ENCODE measurements at regions not wholly inside any gene's neighbourhood (a gene's known extent, or its start where the extent isn't known, plus 50 kb on each side); places are given as distances from the start of the nearest gene placed in this dataset.

DNA sequence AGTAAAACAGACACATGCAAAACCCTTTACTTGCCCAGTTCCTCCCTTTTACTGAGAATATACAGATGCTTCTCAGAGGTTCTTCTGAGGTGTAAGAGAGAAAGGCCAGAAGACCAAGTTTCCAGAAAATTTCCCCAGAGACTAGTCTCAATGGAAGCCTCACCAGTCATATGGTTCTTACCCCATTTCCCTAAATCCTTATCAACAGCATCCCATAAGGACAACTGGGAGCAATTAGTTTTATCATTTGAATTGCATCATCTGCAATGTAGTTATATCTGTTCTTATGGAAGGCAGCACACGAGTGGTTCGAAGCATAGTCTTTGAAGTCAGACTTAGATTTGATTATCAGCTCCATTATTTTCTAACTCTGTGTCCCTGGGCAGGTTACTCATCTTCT is 203.6 kb upstream of the PPARGC1A start:
- TF ChIP-seq, protein P1, sequence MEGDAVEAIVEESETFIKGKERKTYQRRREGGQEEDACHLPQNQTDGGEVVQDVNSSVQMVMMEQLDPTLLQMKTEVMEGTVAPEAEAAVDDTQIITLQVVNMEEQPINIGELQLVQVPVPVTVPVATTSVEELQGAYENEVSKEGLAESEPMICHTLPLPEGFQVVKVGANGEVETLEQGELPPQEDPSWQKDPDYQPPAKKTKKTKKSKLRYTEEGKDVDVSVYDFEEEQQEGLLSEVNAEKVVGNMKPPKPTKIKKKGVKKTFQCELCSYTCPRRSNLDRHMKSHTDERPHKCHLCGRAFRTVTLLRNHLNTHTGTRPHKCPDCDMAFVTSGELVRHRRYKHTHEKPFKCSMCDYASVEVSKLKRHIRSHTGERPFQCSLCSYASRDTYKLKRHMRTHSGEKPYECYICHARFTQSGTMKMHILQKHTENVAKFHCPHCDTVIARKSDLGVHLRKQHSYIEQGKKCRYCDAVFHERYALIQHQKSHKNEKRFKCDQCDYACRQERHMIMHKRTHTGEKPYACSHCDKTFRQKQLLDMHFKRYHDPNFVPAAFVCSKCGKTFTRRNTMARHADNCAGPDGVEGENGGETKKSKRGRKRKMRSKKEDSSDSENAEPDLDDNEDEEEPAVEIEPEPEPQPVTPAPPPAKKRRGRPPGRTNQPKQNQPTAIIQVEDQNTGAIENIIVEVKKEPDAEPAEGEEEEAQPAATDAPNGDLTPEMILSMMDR (IDR thresholded peaks at IDR 0.05; ENCODE audit: low read depth, low read length): no peak
- DNase-seq (ENCODE audit: extremely low read depth, low read depth): no peak

- TF ChIP-seq, protein P1 (IDR thresholded peaks at IDR 0.05; ENCODE audit: low read depth, low read length): no peak
- no peak for DNase-seq (ENCODE audit: extremely low read depth, low read depth)
Measured at GRCh38 chr4:24091639-24092233, 201.9 kb upstream of the PPARGC1A start.

- TF ChIP-seq, protein P1 (IDR thresholded peaks at IDR 0.05; ENCODE audit: low read depth, low read length): no peak; the same call in 1 of the 2 replicates
- no peak for DNase-seq (ENCODE audit: extremely low read depth, low read depth)
Measured at GRCh38 chr4:24089851-24090534, 200.1 kb upstream of the PPARGC1A start.

DNA sequence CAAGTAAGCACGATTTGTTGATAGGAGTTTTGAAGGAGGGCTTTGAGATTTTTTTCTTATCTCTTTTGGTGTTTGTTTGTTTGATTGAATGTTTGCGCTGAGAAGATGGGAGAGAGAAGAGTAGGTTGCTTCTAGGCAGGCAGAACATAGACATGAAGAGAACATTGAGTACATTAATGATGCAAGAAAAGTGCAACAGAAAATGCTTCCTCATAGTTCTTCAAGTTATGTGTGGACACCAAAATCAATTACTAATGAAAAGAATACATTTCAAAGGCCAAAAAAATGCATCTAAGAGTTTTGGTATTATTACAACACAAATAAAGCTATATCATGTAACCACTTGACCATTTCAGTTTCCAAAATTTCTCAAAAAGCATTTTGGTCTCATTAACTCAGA is 191.0 kb upstream of the PPARGC1A start:
- TF ChIP-seq, protein P1 (IDR thresholded peaks at IDR 0.05; ENCODE audit: low read depth, low read length): no peak
- DNase-seq (ENCODE audit: extremely low read depth, low read depth): no peak

- DNase-seq (ENCODE audit: extremely low read depth, low read depth): no peak
- TF ChIP-seq, protein P1 (IDR thresholded peaks at IDR 0.05; ENCODE audit: low read depth, low read length): no peak
Measured at GRCh38 chr4:24078347-24078962, 188.6 kb upstream of the PPARGC1A start.

DNA sequence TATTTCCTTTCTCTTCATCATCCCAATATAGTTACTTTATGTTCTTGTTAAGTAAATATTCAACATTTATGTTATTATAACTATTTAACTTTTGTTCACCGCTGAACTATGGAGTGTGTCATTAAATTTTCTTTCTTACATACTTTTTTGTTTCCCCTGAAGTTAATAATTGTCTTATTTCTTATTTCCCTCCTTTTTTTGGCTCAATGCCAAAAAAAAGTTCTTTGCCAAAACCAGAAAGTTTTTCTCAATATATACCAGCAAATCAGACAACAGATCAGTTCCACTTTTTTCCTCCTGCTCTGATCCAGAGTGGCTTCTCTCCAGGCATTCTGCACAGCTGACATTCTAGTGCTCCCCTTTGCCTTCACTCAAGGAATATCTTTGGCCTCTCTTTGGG is 187.0 kb upstream of the PPARGC1A start:
- DNase-seq (ENCODE audit: extremely low read depth, low read depth): no peak
- TF ChIP-seq, protein P1 (IDR thresholded peaks at IDR 0.05; ENCODE audit: low read depth, low read length): no peak

GRCh38 chr4:24073948-24074347 is 184.1 kb upstream of the PPARGC1A start:
- DNase-seq (ENCODE audit: extremely low read depth, low read depth): no peak
- TF ChIP-seq, protein P1 (IDR thresholded peaks at IDR 0.05; ENCODE audit: low read depth, low read length): no peak
